GM10248 (cell line): ENCODE measurements at regions not wholly inside any gene's neighbourhood (a gene's known extent, or its start where the extent isn't known, plus 50 kb on each side); places are given as distances from the start of the nearest gene placed in this dataset.
A peak's percentile ranks its signal among the peaks of the same experiment; 100 is the strongest.

Source experiments
- CTCF ChIA-PET: fragments of 300-600 bp; sonication (Branson Sonifier 250); formaldehyde crosslinking; extraction: SDS; loops from one replicate; lab custom pipeline; 2021; ENCODE audit warnings: antibody characterized with exemption; lab: Yijun Ruan, JAX
- POLR2A ChIA-PET: fragments of 350-650 bp; sonication (Branson Sonifier 250); formaldehyde crosslinking; extraction: SDS; loops from one replicate; lab custom pipeline; 2020; ENCODE audit warnings: antibody characterized with exemption; lab: Yijun Ruan, JAX
- DNase-seq: peaks from one replicate; pipeline ENCODE4 v3.0.0; 2012; ENCODE audit errors: extremely low spot score
- CTCF ChIP-seq: IDR thresholded peaks from 2 replicates; pipeline ENCODE4 v1.5.1; 2012; ENCODE audit warnings: mild to moderate bottlenecking, low read depth; ENCODE audit errors: extremely low read depth, missing control alignments, control extremely low read depth

- ChIA-PET CTCF (interaction anchor here (0.9 to 5.8 kb wide), 9 partner anchors 8 to 342 kb away, joined by 3 to 35 read pairs (median 6); no protein-coding TSS in a partner anchor), POLR2A (no interaction called here)
- DNase-seq = peak; percentile 12
These were observed 200.2 kb upstream of the RBM19 start for GRCh38 chr12:114166362-114166761.

GRCh38 chr12:114165921-114166320, 199.8 kb upstream of the RBM19 start:
- ChIA-PET POLR2A (no interaction called here), CTCF (interaction anchor here (1.3 to 5.8 kb wide), 6 partner anchors 8 to 343 kb away, joined by 4 to 35 read pairs (median 10); no protein-coding TSS in a partner anchor)
- no peak for DNase-seq
- no peak for TF ChIP-seq CTCF

More at GRCh38 chr12:114166362-114166761, 200.2 kb upstream of the RBM19 start:
- TF ChIP-seq CTCF = peak; percentile 11

GRCh38 chr12:114164351-114164750, 198.2 kb upstream of the RBM19 start:
- CTCF ChIA-PET = interaction anchor here (1.2 kb wide), 1 partner anchor 8 kb away, joined by 4 read pairs; no protein-coding TSS in a partner anchor
- POLR2A ChIA-PET = no interaction called here
- DNase-seq = no peak

GRCh38 chr12:114163771-114164170, 197.6 kb upstream of the RBM19 start:
- DNase-seq = no peak
- no peak for TF ChIP-seq CTCF
- ChIA-PET CTCF (interaction anchor here (1.2 kb wide), 1 partner anchor 9 kb away, joined by 4 read pairs; no protein-coding TSS in a partner anchor), POLR2A (no interaction called here)

More at GRCh38 chr12:114164351-114164750, 198.2 kb upstream of the RBM19 start:
- no peak for TF ChIP-seq CTCF

- ChIA-PET CTCF (interaction anchor here (1.1 to 6.5 kb wide), 4 partner anchors 7 to 16 kb away, joined by 3 to 35 read pairs (median 4); no protein-coding TSS in a partner anchor), POLR2A (no interaction called here)
- DNase-seq = no peak
- no peak for TF ChIP-seq CTCF
These were observed 194.3 kb upstream of the RBM19 start for GRCh38 chr12:114160445-114160844.

- ChIA-PET CTCF (interaction anchor here (1.5 kb wide), 1 partner anchor 15 kb away, joined by 4 read pairs; no protein-coding TSS in a partner anchor), POLR2A (no interaction called here)
- no peak for DNase-seq
- TF ChIP-seq CTCF = no peak
These were observed 186.8 kb upstream of the RBM19 start for GRCh38 chr12:114152890-114153289.
